OCI-LY1 (cell line): ENCODE measurements at regions not wholly inside any gene's neighbourhood (a gene's known extent, or its start where the extent isn't known, plus 50 kb on each side); places are given as distances from the start of the nearest gene placed in this dataset.

Experiments
- H2AFZ ChIP-seq: fragments of 200-600 bp; sonication (generic), shearing (Covaris generic); 2 replicates; pipeline ENCODE4 v1.6.0; 2014; ENCODE audit warnings: antibody characterized with exemption, mild to moderate bottlenecking, low read length
- H3F3A ChIP-seq: fragments of 200-600 bp; sonication (generic), shearing (Covaris generic); 2 replicates; pipeline ENCODE4 v1.6.0; 2014; ENCODE audit warnings: mild to moderate bottlenecking, antibody characterized with exemption, low read length, moderate library complexity; ENCODE audit not compliant: insufficient read depth
- H3K27ac ChIP-seq: fragments of 200-600 bp; sonication (generic); 2 replicates; pipeline ENCODE4 v1.5.1; 2014; ENCODE audit warnings: low read length, mixed run types, mild to moderate bottlenecking, low read depth; ENCODE audit not compliant: poor library complexity, severe bottlenecking
- H3K27me3 ChIP-seq: fragments of 200-600 bp; sonication (generic); 2 replicates; pipeline ENCODE4 v1.6.0; 2014; ENCODE audit warnings: antibody characterized with exemption, mild to moderate bottlenecking, low read length, moderate library complexity; ENCODE audit not compliant: insufficient read depth
- H3K36me3 ChIP-seq: fragments of 200-600 bp; sonication (generic); 2 replicates; pipeline ENCODE4 v1.6.1; 2014; ENCODE audit warnings: mild to moderate bottlenecking, antibody characterized with exemption, low read length, moderate library complexity, mixed read lengths; ENCODE audit not compliant: insufficient read depth
- H3K4me1 ChIP-seq: fragments of 200-600 bp; sonication (generic); 2 replicates; pipeline ENCODE4 v1.5.1; 2014; ENCODE audit warnings: mild to moderate bottlenecking, low read length, moderate library complexity; ENCODE audit not compliant: insufficient read depth, severe bottlenecking
- H3K4me2 ChIP-seq: fragments of 200-600 bp; sonication (generic), shearing (Covaris generic); 2 replicates; pipeline ENCODE4 v1.6.1; 2014; ENCODE audit warnings: low read length
- H3K4me3 ChIP-seq: fragments of 200-600 bp; sonication (generic); 2 replicates; pipeline ENCODE4 v1.5.1; 2014; ENCODE audit warnings: low read length, low read depth, mild to moderate bottlenecking, mixed read lengths; ENCODE audit not compliant: poor library complexity, severe bottlenecking
- H3K79me2 ChIP-seq: fragments of 200-600 bp; shearing (Covaris generic); 2 replicates; pipeline ENCODE4 v1.6.1; 2016; ENCODE audit warnings: mixed run types, low read length, mixed read lengths; ENCODE audit not compliant: insufficient read depth
- H3K9ac ChIP-seq: fragments of 200-600 bp; sonication (generic), shearing (Covaris generic); 2 replicates; pipeline ENCODE4 v1.6.1; 2014; ENCODE audit warnings: mild to moderate bottlenecking, low read length, mixed read lengths
- H3K9me2 ChIP-seq: fragments of 200-600 bp; sonication (generic), shearing (Covaris generic); 2 replicates; pipeline ENCODE4 v1.6.1; 2014; ENCODE audit warnings: low read depth, mild to moderate bottlenecking, low read length, mixed read lengths
- H3K9me3 ChIP-seq: fragments of 200-600 bp; shearing (Covaris generic); 2 replicates; pipeline ENCODE4 v1.6.1; 2014; ENCODE audit warnings: low read length, mixed read lengths
- H4K20me1 ChIP-seq: fragments of 200-600 bp; sonication (generic), shearing (Covaris generic); 2 replicates; pipeline ENCODE4 v1.6.0; 2016; ENCODE audit warnings: mild to moderate bottlenecking, low read length; ENCODE audit not compliant: insufficient read depth
- EZH2 ChIP-seq: fragments of 200-600 bp; sonication (generic), shearing (Covaris generic); IDR thresholded peaks from 2 replicates; pipeline ENCODE4 v1.8.0; 2017; ENCODE audit warnings: borderline replicate concordance, mixed run types, mild to moderate bottlenecking, antibody characterized with exemption, low read length, moderate library complexity, mixed read lengths
- TF ChIP-seq, protein P1 (sequence below): fragments of 200-600 bp; sonication (generic), shearing (Covaris generic); IDR thresholded peaks from 2 replicates; pipeline ENCODE4 v1.5.1; 2017; ENCODE audit warnings: mild to moderate bottlenecking, antibody characterized with exemption, low read length, moderate library complexity, mixed read lengths

DNA sequence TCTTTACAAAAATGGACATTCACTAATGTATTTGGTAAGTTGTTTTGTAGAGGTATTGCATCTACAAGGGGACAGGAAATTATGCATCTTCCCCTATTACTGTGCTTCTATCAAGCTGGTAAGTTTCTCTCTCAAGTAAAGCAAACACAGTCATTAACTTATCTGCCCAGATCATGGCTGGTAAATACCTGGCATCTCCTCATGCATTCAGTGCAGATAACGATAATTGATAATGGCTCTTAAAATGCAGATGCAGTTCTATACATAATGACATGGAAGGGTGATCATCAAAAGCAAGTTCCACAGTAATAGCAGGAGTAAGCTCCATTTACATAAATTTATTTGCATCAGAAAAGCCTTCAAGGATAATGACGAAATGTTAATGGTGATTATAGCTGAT, 122.4 kb downstream of the SIPA1L2 start:
- no peak overlapping the region for H3K4me3 ChIP-seq
- H3K9me2 ChIP-seq = no peaks in the 10 kb centered on the region
- no peak overlapping the region for H2AFZ ChIP-seq
- no peaks in the 10 kb centered on the region for H3F3A ChIP-seq
- no peak overlapping the region for H3K27ac ChIP-seq
- H3K4me1 ChIP-seq = no peaks in the 10 kb centered on the region
- H3K79me2 ChIP-seq = no peaks in the 10 kb centered on the region
- H3K36me3 ChIP-seq = no peaks in the 10 kb centered on the region
- no peaks in the 10 kb centered on the region for H3K9me3 ChIP-seq
- no peaks in the 10 kb centered on the region for H3K27me3 ChIP-seq
- TF ChIP-seq, protein P1, sequence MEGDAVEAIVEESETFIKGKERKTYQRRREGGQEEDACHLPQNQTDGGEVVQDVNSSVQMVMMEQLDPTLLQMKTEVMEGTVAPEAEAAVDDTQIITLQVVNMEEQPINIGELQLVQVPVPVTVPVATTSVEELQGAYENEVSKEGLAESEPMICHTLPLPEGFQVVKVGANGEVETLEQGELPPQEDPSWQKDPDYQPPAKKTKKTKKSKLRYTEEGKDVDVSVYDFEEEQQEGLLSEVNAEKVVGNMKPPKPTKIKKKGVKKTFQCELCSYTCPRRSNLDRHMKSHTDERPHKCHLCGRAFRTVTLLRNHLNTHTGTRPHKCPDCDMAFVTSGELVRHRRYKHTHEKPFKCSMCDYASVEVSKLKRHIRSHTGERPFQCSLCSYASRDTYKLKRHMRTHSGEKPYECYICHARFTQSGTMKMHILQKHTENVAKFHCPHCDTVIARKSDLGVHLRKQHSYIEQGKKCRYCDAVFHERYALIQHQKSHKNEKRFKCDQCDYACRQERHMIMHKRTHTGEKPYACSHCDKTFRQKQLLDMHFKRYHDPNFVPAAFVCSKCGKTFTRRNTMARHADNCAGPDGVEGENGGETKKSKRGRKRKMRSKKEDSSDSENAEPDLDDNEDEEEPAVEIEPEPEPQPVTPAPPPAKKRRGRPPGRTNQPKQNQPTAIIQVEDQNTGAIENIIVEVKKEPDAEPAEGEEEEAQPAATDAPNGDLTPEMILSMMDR = no peak
- no peak for TF ChIP-seq EZH2
- H4K20me1 ChIP-seq = no peaks in the 10 kb centered on the region
- H3K9ac ChIP-seq = no peak overlapping the region
- no peak overlapping the region for H3K4me2 ChIP-seq

DNA sequence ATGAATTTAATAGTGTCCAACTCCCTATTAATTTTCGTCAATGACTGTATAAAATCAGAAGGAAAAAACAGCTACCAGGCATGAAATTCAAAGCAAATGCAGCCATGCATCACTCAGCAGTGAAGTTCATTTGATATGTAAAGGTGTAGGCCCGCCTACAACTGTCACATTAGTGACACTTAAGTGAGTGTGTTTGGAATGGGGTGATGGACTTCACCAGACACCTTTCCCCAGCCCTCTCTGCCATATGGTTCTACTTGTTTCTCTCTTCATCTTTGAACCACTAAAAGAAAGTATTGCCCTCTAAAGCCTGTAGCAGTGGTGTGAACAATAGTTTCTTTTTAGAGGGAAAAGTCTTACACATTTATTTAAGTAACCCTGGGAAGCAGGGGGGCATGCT, 124.0 kb downstream of the SIPA1L2 start:
- Histone ChIP-seq H3K27ac (no peak overlapping the region), H3K9ac (no peak overlapping the region), H4K20me1 (no peaks in the 10 kb centered on the region), H3K4me3 (no peak overlapping the region), H3F3A (no peaks in the 10 kb centered on the region), H3K36me3 (no peaks in the 10 kb centered on the region), H3K4me1 (no peaks in the 10 kb centered on the region), H3K9me3 (no peaks in the 10 kb centered on the region), H3K79me2 (no peaks in the 10 kb centered on the region), H3K4me2 (no peak overlapping the region), H2AFZ (no peak overlapping the region), H3K27me3 (no peaks in the 10 kb centered on the region), H3K9me2 (no peaks in the 10 kb centered on the region)
- TF ChIP-seq, protein P1 = no peak
- TF ChIP-seq EZH2 = no peak

DNA sequence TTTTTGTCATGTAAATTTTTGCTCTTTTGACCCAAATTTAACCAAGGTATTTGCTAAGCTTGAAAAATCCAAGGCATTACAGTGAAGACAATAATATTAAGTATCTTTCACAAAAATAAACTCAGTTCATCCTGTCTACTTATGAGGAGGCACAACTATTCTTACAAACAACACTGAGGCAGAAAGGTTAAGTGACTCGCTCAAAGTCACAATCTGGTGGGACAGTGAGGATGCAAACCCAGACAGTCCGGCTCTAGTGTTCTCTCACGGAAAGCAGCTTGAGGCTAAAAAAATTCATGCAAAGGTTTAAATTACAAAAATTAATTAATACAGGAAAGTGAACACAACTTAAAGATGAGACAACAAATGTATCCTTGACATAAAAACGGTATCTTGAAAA, 125.3 kb downstream of the SIPA1L2 start:
- Histone ChIP-seq H3K27me3 (no peaks in the 10 kb centered on the region), H3K4me2 (no peak overlapping the region), H3F3A (no peaks in the 10 kb centered on the region), H3K27ac (no peak overlapping the region), H3K9me3 (no peaks in the 10 kb centered on the region), H3K4me1 (no peaks in the 10 kb centered on the region), H3K79me2 (no peaks in the 10 kb centered on the region), H3K9ac (no peak overlapping the region), H4K20me1 (no peaks in the 10 kb centered on the region), H3K36me3 (no peaks in the 10 kb centered on the region), H2AFZ (no peak overlapping the region), H3K4me3 (no peak overlapping the region), H3K9me2 (no peaks in the 10 kb centered on the region)
- TF ChIP-seq, protein P1 = no peak
- TF ChIP-seq EZH2 = no peak
